ENCODE measurements at regions not wholly inside any gene's neighbourhood (a gene's known extent, or its start where the extent isn't known, plus 50 kb on each side); places are given as distances from the start of the nearest gene placed in this dataset.

GRCh38 chr2:3044587-3045317 is 332.9 kb downstream of the EIPR1 start:
- H3K27me3 Mint-ChIP-seq, result peaks cover 6% of the 10 kb centered on the region
- H3K4me1 Mint-ChIP-seq, result no peaks in the 10 kb centered on the region
- H3K4me3 Mint-ChIP-seq, result no peak overlapping the region
- peaks cover 1% of the 10 kb centered on the region for H3K9me3 Mint-ChIP-seq
- no peak for ATAC-seq (ENCODE audit: low read depth)
- no peak for DNase-seq (ENCODE audit: low spot score in 2 of 2)
- H3K27ac Mint-ChIP-seq, result no peak overlapping the region
- no peaks in the 10 kb centered on the region for H3K36me3 Mint-ChIP-seq

GRCh38 chr2:3043726-3044125 is 333.9 kb downstream of the EIPR1 start:
- Mint-ChIP-seq H3K27ac (no peak overlapping the region), H3K36me3 (no peaks in the 10 kb centered on the region), H3K4me1 (no peaks in the 10 kb centered on the region), H3K9me3 (peaks cover 1% of the 10 kb centered on the region), H3K4me3 (no peak overlapping the region), H3K27me3 (peaks cover 8% of the 10 kb centered on the region)
- no peak for DNase-seq (ENCODE audit: low spot score in 2 of 2)
- no peak for ATAC-seq (ENCODE audit: low read depth)

- peaks cover 12% of the 10 kb centered on the region for H3K27me3 Mint-ChIP-seq
- H3K27ac Mint-ChIP-seq, result no peak overlapping the region
- H3K4me3 Mint-ChIP-seq, result no peak overlapping the region
- ATAC-seq (ENCODE audit: low read depth) (no peak), DNase-seq (ENCODE audit: low spot score in 2 of 2) (no peak)
- H3K4me1 Mint-ChIP-seq, result no peaks in the 10 kb centered on the region
- H3K9me3 Mint-ChIP-seq, result peaks cover 1% of the 10 kb centered on the region
- H3K36me3 Mint-ChIP-seq, result no peaks in the 10 kb centered on the region
Measured at GRCh38 chr2:3042601-3043585, 334.7 kb downstream of the EIPR1 start.

- ATAC-seq (ENCODE audit: low read depth), result no peak
- Mint-ChIP-seq H3K4me1 (no peaks in the 10 kb centered on the region), H3K36me3 (no peaks in the 10 kb centered on the region), H3K4me3 (no peak overlapping the region), H3K27me3 (peaks cover 12% of the 10 kb centered on the region), H3K9me3 (peaks cover 1% of the 10 kb centered on the region), H3K27ac (no peak overlapping the region)
- no peak for DNase-seq (ENCODE audit: low spot score in 2 of 2)
Measured at GRCh38 chr2:3041841-3042600, 335.6 kb downstream of the EIPR1 start.

GRCh38 chr2:3041246-3041645 is 336.4 kb downstream of the EIPR1 start:
- Mint-ChIP-seq H3K4me1 (no peaks in the 10 kb centered on the region), H3K36me3 (no peaks in the 10 kb centered on the region)
- no peak for DNase-seq (ENCODE audit: low spot score in 2 of 2)

GRCh38 chr2:3040496-3041140 is 337.0 kb downstream of the EIPR1 start:
- H3K9me3 Mint-ChIP-seq, result peaks cover 1% of the 10 kb centered on the region
- no peaks in the 10 kb centered on the region for H3K4me1 Mint-ChIP-seq
- DNase-seq (ENCODE audit: low spot score in 2 of 2), result no peak
- peaks cover 12% of the 10 kb centered on the region for H3K27me3 Mint-ChIP-seq
- ATAC-seq (ENCODE audit: low read depth), result no peak
- H3K27ac Mint-ChIP-seq, result no peak overlapping the region
- no peaks in the 10 kb centered on the region for H3K36me3 Mint-ChIP-seq
- H3K4me3 Mint-ChIP-seq, result no peak overlapping the region

More at GRCh38 chr2:3041246-3041645, 336.4 kb downstream of the EIPR1 start:
- H3K27ac Mint-ChIP-seq, result no peak overlapping the region
- peaks cover 12% of the 10 kb centered on the region for H3K27me3 Mint-ChIP-seq
- H3K9me3 Mint-ChIP-seq, result peaks cover 1% of the 10 kb centered on the region
- ATAC-seq (ENCODE audit: low read depth), result no peak
- H3K4me3 Mint-ChIP-seq, result no peak overlapping the region

- H3K9me3 Mint-ChIP-seq, result peaks cover 1% of the 10 kb centered on the region
- H3K4me3 Mint-ChIP-seq, result no peak overlapping the region
- no peaks in the 10 kb centered on the region for H3K4me1 Mint-ChIP-seq
- DNase-seq (ENCODE audit: low spot score in 2 of 2), result no peak
- no peak for ATAC-seq (ENCODE audit: low read depth)
- H3K36me3 Mint-ChIP-seq, result no peaks in the 10 kb centered on the region
- peaks cover 12% of the 10 kb centered on the region for H3K27me3 Mint-ChIP-seq
- H3K27ac Mint-ChIP-seq, result no peak overlapping the region
Measured at GRCh38 chr2:3040066-3040428, 337.6 kb downstream of the EIPR1 start.

GRCh38 chr2:3039188-3040065 is 338.2 kb downstream of the EIPR1 start:
- no peak for ATAC-seq (ENCODE audit: low read depth)
- no peaks in the 10 kb centered on the region for H3K4me1 Mint-ChIP-seq
- DNase-seq (ENCODE audit: low spot score in 2 of 2), result no peak
- H3K27ac Mint-ChIP-seq, result no peak overlapping the region
- H3K27me3 Mint-ChIP-seq, result peaks cover 12% of the 10 kb centered on the region
- H3K9me3 Mint-ChIP-seq, result peaks cover 1% of the 10 kb centered on the region
- H3K4me3 Mint-ChIP-seq, result no peak overlapping the region
- H3K36me3 Mint-ChIP-seq, result no peaks in the 10 kb centered on the region

GRCh38 chr2:3038636-3039035 is 339.0 kb downstream of the EIPR1 start:
- H3K36me3 Mint-ChIP-seq, result no peaks in the 10 kb centered on the region
- no peak for ATAC-seq (ENCODE audit: low read depth)
- no peaks in the 10 kb centered on the region for H3K4me1 Mint-ChIP-seq
- peaks cover 1% of the 10 kb centered on the region for H3K9me3 Mint-ChIP-seq
- DNase-seq (ENCODE audit: low spot score in 2 of 2), result no peak
- no peak overlapping the region for H3K27ac Mint-ChIP-seq
- H3K4me3 Mint-ChIP-seq, result no peak overlapping the region
- H3K27me3 Mint-ChIP-seq, result peaks cover 12% of the 10 kb centered on the region

GRCh38 chr2:3037196-3038194 is 340.1 kb downstream of the EIPR1 start:
- DNase-seq (ENCODE audit: low spot score in 2 of 2) (no peak), ATAC-seq (ENCODE audit: low read depth) (no peak)
- Mint-ChIP-seq H3K9me3 (no peaks in the 10 kb centered on the region), H3K4me3 (no peak overlapping the region), H3K36me3 (no peaks in the 10 kb centered on the region), H3K4me1 (no peaks in the 10 kb centered on the region), H3K27ac (no peak overlapping the region), H3K27me3 (peaks cover 10% of the 10 kb centered on the region)

GRCh38 chr2:3036432-3037125 is 341.0 kb downstream of the EIPR1 start:
- no peaks in the 10 kb centered on the region for H3K4me1 Mint-ChIP-seq
- no peaks in the 10 kb centered on the region for H3K9me3 Mint-ChIP-seq
- no peak overlapping the region for H3K27ac Mint-ChIP-seq
- no peak for ATAC-seq (ENCODE audit: low read depth)
- no peak for DNase-seq (ENCODE audit: low spot score in 2 of 2)
- peaks cover 10% of the 10 kb centered on the region for H3K27me3 Mint-ChIP-seq
- no peak overlapping the region for H3K4me3 Mint-ChIP-seq
- H3K36me3 Mint-ChIP-seq, result no peaks in the 10 kb centered on the region
